Hepatocyte (in vitro differentiated cells): ENCODE measurements at regions not wholly inside any gene's neighbourhood (a gene's known extent, or its start where the extent isn't known, plus 50 kb on each side); places are given as distances from the start of the nearest gene placed in this dataset.

Experiments used
- EZH2 ChIP-seq: fragments of 200-600 bp; sonication (generic); IDR thresholded peaks from 2 replicates; pipeline ENCODE4 v1.6.1; 2016; ENCODE audit warnings: antibody characterized with exemption, mild to moderate bottlenecking, borderline replicate concordance
- EZH2phosphoT487 ChIP-seq: fragments of 200-600 bp; sonication (generic); IDR thresholded peaks from one replicate; pipeline ENCODE4 v1.6.1; 2018; ENCODE audit warnings: antibody characterized with exemption, mild to moderate bottlenecking, low read depth, moderate library complexity; ENCODE audit not compliant: unreplicated experiment, severe bottlenecking
- TF ChIP-seq, protein P1 (sequence below): fragments of 200-600 bp; sonication (generic); IDR thresholded peaks from 2 replicates; pipeline ENCODE4 v1.5.1; 2016; ENCODE audit warnings: antibody characterized with exemption, mild to moderate bottlenecking; ENCODE audit not compliant: poor library complexity

DNA sequence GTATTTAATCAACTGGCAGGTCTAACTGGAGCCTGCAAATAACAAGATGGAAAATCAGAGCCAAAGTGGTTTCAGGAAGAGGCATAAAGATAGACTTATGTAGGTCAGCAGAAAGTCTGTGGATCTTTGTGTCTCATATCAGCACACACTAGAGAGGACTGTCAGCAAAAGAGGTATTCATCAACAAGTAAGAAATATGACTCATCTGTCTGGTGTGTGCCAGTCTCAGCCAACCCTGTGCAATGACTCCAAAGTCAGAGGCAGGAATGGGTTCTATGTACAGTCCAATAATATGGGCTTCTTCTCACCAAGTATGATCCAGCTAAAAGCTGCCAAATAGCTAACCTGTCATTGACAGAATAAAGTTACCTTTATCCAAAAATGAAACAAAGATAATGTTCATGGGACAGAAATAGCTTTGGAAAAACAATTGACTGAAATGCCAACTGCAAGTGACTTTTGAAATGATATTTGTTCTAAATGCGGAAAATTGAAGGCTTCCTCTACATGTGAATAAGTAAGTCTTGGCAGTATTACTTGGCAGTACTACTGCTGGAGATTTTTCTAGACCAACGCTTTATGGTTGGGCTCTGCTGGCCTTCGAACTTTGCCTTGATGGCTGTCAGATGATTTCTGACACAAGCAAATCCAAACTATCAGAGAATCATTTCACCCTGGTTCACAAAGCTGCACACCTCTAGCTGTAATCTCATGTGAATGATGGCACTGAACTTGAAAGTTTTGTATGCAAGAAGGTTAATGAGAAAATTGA lies 272.3 kb upstream of the SEMA3C start:
- no peak for TF ChIP-seq EZH2
- TF ChIP-seq, protein P1, sequence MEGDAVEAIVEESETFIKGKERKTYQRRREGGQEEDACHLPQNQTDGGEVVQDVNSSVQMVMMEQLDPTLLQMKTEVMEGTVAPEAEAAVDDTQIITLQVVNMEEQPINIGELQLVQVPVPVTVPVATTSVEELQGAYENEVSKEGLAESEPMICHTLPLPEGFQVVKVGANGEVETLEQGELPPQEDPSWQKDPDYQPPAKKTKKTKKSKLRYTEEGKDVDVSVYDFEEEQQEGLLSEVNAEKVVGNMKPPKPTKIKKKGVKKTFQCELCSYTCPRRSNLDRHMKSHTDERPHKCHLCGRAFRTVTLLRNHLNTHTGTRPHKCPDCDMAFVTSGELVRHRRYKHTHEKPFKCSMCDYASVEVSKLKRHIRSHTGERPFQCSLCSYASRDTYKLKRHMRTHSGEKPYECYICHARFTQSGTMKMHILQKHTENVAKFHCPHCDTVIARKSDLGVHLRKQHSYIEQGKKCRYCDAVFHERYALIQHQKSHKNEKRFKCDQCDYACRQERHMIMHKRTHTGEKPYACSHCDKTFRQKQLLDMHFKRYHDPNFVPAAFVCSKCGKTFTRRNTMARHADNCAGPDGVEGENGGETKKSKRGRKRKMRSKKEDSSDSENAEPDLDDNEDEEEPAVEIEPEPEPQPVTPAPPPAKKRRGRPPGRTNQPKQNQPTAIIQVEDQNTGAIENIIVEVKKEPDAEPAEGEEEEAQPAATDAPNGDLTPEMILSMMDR: no peak
- TF ChIP-seq EZH2phosphoT487: no peak
